AG10803 (cell line): ENCODE measurements at regions not wholly inside any gene's neighbourhood (a gene's known extent, or its start where the extent isn't known, plus 50 kb on each side); places are given as distances from the start of the nearest gene placed in this dataset.

Source experiments
- DNase-seq: peaks from one replicate; pipeline ENCODE4 v3.0.0; 2010; ENCODE audit warnings: low read depth
- H3K4me3 ChIP-seq: 2 replicates; pipeline ENCODE4 v1.5.1; 2011; ENCODE audit warnings: mild to moderate bottlenecking, low read length, control low read depth
- TF ChIP-seq, protein P1 (sequence below): conservative IDR thresholded peaks from 2 replicates; pipeline ENCODE4 v1.5.1; 2011; ENCODE audit warnings: mild to moderate bottlenecking, low read length, control low read depth, inconsistent platforms

DNA sequence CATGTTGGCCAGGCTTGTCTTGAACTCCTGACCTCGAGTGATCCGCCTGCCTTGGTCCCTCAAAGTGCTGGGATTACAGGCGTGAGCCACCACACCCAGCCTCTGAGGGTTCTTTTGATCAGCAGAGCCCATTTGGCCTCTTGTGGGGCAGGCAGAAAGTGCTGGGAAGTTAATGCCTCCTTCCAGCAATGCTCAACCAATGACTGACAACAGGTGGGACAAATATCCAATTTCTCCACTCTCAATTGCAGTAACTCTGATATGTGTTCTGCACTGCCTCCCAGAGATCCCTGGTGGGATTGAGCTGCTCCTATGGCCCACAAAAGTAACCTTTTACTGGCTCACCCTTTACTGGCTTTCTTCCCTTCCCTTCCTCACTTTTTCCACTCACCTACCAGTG lies 79.9 kb upstream of the APC start:
- H3K4me3 ChIP-seq = no peak overlapping the region
- TF ChIP-seq, protein P1, sequence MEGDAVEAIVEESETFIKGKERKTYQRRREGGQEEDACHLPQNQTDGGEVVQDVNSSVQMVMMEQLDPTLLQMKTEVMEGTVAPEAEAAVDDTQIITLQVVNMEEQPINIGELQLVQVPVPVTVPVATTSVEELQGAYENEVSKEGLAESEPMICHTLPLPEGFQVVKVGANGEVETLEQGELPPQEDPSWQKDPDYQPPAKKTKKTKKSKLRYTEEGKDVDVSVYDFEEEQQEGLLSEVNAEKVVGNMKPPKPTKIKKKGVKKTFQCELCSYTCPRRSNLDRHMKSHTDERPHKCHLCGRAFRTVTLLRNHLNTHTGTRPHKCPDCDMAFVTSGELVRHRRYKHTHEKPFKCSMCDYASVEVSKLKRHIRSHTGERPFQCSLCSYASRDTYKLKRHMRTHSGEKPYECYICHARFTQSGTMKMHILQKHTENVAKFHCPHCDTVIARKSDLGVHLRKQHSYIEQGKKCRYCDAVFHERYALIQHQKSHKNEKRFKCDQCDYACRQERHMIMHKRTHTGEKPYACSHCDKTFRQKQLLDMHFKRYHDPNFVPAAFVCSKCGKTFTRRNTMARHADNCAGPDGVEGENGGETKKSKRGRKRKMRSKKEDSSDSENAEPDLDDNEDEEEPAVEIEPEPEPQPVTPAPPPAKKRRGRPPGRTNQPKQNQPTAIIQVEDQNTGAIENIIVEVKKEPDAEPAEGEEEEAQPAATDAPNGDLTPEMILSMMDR = no peak
- DNase-seq = no peak

DNA sequence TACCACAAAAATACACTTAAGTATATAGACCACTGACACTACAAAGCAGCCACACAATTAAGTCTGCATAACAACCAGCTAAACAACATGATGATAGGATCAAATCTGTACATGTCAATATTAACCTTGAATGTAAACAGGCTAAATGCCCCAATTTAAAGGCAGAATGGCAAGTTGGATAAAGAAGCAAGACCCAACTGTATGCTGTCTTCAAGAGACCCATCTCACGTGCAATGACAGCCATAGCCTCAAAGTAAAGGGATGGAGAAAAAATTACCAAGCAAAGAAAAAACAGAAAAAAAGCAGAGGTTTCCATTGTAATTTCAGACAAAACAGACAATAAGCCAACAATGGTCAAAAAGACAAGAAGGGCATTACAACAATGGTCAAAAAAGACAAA lies 77.3 kb upstream of the APC start:
- TF ChIP-seq, protein P1 = no peak
- H3K4me3 ChIP-seq = no peak overlapping the region
- no peak for DNase-seq

DNA sequence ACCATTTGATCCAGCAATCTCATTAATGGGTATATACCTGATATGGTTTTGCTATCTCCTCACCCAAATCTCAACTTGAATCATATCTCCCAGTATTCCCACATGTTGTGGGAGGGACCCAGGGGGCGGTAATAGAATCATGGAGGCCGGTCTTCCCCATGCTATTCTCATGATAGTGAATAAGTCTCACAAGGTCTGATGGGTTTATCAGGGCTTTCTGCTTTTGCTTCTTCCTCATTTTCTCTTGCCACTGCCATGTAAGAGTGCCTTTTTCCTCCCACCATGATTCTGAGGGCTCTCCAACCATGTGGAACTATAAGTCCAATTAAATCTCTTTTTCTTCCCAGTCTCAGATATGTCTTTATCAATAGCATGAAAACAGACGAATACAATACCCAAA lies 74.5 kb upstream of the APC start:
- H3K4me3 ChIP-seq = no peak overlapping the region
- TF ChIP-seq, protein P1 = no peak
- no peak for DNase-seq

DNA sequence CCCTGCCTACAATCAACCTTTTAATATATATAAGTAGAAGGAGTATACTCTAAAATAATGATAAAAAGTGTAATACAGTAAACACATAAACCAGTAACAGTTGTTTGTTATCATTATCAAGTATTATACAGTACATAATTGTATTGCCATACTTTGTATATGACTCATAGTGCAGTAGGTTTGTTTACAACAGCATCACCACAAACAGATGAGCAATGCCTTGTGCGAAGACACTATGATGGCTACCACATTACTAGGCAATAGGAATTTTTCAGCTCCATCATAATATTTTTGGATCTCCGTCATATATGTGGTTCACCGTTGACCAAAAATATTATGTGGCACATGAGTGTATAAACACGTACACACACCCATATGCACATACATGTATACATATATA lies 69.7 kb upstream of the APC start:
- TF ChIP-seq, protein P1 = no peak
- DNase-seq = peak; percentile 57
- H3K4me3 ChIP-seq = no peak overlapping the region

DNA sequence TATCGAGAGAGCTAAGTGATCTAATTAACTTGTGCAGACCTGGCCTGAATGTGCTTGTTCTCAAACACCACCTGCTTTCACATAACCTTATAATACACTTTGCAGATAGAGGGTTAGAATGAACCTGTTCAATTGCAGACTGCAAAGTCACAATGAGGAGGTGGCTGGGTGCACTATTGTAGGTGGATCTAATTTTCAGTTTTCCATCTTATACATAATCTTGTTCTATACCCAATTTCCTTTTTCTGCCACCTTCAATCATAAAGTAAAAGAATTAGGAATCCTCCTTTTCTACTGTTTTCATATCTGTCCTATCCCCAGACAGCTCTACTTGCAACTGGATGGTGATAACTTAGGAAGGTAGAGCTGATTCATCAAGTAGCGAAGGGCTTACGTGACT lies 68.8 kb upstream of the APC start:
- no peak overlapping the region for H3K4me3 ChIP-seq
- TF ChIP-seq, protein P1 = no peak
- DNase-seq = no peak

DNA sequence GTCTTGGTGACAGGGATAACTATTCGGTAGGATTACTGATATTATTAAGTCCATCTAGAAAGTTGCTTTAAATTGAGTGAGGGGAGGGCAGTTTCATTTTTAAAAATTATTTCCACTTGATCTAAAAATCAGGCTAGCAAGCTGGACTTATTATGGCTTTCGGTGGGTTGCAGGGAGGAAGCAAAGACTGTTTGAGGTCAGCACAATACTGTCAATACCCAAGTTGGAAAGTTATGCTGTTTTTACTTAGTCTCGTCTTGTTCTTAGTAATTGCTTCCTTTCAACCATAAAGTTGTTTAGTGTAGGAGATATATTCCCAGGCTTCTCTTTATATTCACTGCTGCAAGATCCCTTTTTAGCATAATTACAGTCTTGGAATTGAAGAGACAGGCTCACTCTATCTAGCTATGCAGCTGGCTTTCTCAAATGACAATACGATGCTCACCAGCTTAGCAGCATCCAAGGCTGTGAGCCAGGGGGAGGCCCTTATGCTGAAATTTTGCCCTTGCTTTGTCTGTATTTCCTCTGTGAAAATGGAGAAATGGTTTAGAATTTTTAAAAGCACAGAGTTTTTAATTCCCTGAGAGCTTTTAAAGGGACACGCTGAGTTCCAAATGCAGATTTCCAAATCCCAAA lies 68.2 kb upstream of the APC start:
- TF ChIP-seq, protein P1 = no peak
- no peak for DNase-seq
- no peak overlapping the region for H3K4me3 ChIP-seq

DNA sequence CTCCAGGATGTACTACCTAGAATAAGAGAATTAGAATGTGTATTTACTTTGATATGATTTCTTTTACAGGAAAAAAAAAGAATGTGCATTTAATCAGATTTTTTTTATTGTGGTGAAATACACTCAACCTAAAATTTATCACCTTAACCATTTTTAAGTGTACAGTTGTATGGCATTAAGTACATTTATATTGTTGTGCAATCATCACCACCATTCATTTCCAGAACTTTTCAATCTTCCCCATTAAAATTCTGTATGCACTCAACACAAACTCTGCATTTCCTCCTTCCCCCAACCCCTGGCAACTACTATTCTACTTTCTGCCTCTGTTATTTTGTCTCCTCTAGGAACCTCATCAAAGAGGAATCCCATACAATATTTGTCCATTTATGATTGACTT lies 66.0 kb upstream of the APC start:
- DNase-seq = no peak
- H3K4me3 ChIP-seq = no peak overlapping the region
- TF ChIP-seq, protein P1 = no peak
